IPS-NIHi11 (cell line): ENCODE measurements at regions not wholly inside any gene's neighbourhood (a gene's known extent, or its start where the extent isn't known, plus 50 kb on each side); places are given as distances from the start of the nearest gene placed in this dataset.

Experiments
- DNase-seq: peaks from one replicate; pipeline ENCODE4 v3.0.0; 2012; ENCODE audit warnings: mixed read lengths, low spot score

GRCh38 chr17:77444984-77445759 lies 304.4 kb downstream of the SEC14L1 start:
- no peak for DNase-seq

GRCh38 chr17:77445760-77446532 lies 305.2 kb downstream of the SEC14L1 start:
- no peak for DNase-seq

- no peak for DNase-seq
These were observed 306.3 kb downstream of the SEC14L1 start for GRCh38 chr17:77446940-77447634.

- no peak for DNase-seq
These were observed 308.7 kb downstream of the SEC14L1 start for GRCh38 chr17:77449373-77449907.

- DNase-seq = peak; percentile 78
These were observed 309.4 kb downstream of the SEC14L1 start for GRCh38 chr17:77449908-77450741.

GRCh38 chr17:77450742-77451244 lies 310.0 kb downstream of the SEC14L1 start:
- no peak for DNase-seq

- peak; percentile 92 for DNase-seq
These were observed 310.6 kb downstream of the SEC14L1 start for GRCh38 chr17:77451245-77451893.

- DNase-seq = peak; percentile 67
These were observed 311.4 kb downstream of the SEC14L1 start for GRCh38 chr17:77451894-77452852.

GRCh38 chr17:77453613-77454241 lies 313.0 kb downstream of the SEC14L1 start:
- no peak for DNase-seq

GRCh38 chr17:77454242-77455095 lies 313.7 kb downstream of the SEC14L1 start:
- DNase-seq = no peak

GRCh38 chr17:77455111-77455890 lies 314.5 kb downstream of the SEC14L1 start:
- no peak for DNase-seq

- no peak for DNase-seq
These were observed 315.1 kb downstream of the SEC14L1 start for GRCh38 chr17:77455891-77456260.

GRCh38 chr17:77456271-77456950 lies 315.6 kb downstream of the SEC14L1 start:
- DNase-seq = no peak

- DNase-seq = no peak
These were observed 316.3 kb downstream of the SEC14L1 start for GRCh38 chr17:77456951-77457548.

GRCh38 chr17:77457572-77458201 lies 316.9 kb downstream of the SEC14L1 start:
- no peak for DNase-seq
